BLaER1 treated with 17β-estradiol and CSF1 and Interleukin-3, amounts not matched to agents 10 nM and 100 nM (cell line): ENCODE measurements at regions not wholly inside any gene's neighbourhood (a gene's known extent, or its start where the extent isn't known, plus 50 kb on each side); places are given as distances from the start of the nearest gene placed in this dataset.

Experiments used
- H3K27ac ChIP-seq, 11 experiments: shearing (Covaris generic); formaldehyde crosslinking; 2 replicates each; pipeline ENCODE4 v1.8.1; 2022
- H3K27me3 ChIP-seq, 11 experiments: shearing (Covaris generic); formaldehyde crosslinking; 2 replicates each; pipeline ENCODE4 v1.8.1; 2022
- H3K36me3 ChIP-seq, 11 experiments: shearing (Covaris generic); formaldehyde crosslinking; 2 replicates each; pipeline ENCODE4 v1.8.1; 2022
- H3K4me1 ChIP-seq, 10 experiments: shearing (Covaris generic); formaldehyde crosslinking; 2 replicates each; pipeline ENCODE4 v1.8.1; 2022
- H3K4me2 ChIP-seq, 11 experiments: shearing (Covaris generic); formaldehyde crosslinking; 2 replicates each; pipeline ENCODE4 v1.8.1; 2022
- H3K4me3 ChIP-seq, 10 experiments: shearing (Covaris generic); formaldehyde crosslinking; 2 replicates each; pipeline ENCODE4 v1.8.1; 2022
- H3K9ac ChIP-seq, 11 experiments: shearing (Covaris generic); formaldehyde crosslinking; 2 replicates each; pipeline ENCODE4 v1.8.1; 2022
- H3K9me3 ChIP-seq, 11 experiments: shearing (Covaris generic); formaldehyde crosslinking; replicated peaks in 1 of 11; 2 replicates each; pipeline ENCODE4 v1.8.1; 2022
- H4K20me1 ChIP-seq, 11 experiments: shearing (Covaris generic); formaldehyde crosslinking; 2 replicates each; pipeline ENCODE4 v1.8.1; 2022
- Cebpa-rat ChIP-seq, 11 experiments: shearing (Covaris generic); IDR thresholded peaks; 2 replicates each; pipeline ENCODE4 v1.8.1; 2022

- H3K27ac ChIP-seq, result peak overlapping the region in 5 of 11 experiments; percentile 23 to 57 (median 26); a peak in 6 of 22 replicates
Measured at GRCh38 chr6:22035690-22036089, 261.1 kb downstream of the PRL start.

GRCh38 chr6:22036275-22036674 lies 260.6 kb downstream of the PRL start:
- Histone ChIP-seq H3K36me3 (peaks cover 0 to 82% (median 51%) of the 10 kb centered on the region in 11 experiments; a peak in 15 of 22 replicates), H3K4me2 (peak overlapping the region in 10 of 11 experiments; percentile 7 to 68 (median 43); a peak in 16 of 22 replicates), H3K27me3 (no peaks in the 10 kb centered on the region), H3K4me1 (peaks cover 9 to 27% (median 20%) of the 10 kb centered on the region in 10 experiments; a peak in 19 of 20 replicates), H3K4me3 (no peak overlapping the region), H3K9me3 (peaks cover 21 to 56% (median 41%) of the 10 kb centered on the region in 11 experiments), H3K27ac (peak overlapping the region in 6 of 11 experiments; percentile 14 to 57 (median 26); a peak in 6 of 22 replicates), H4K20me1 (no peaks in the 10 kb centered on the region), H3K9ac (peak overlapping the region in 3 of 11 experiments; percentile 25 to 34 (median 29); a peak in 2 of 22 replicates)
- no peak for TF ChIP-seq Cebpa-rat (IDR thresholded peaks at IDR 0.05)

More at GRCh38 chr6:22035690-22036089, 261.1 kb downstream of the PRL start:
- Histone ChIP-seq H3K27me3 (no peaks in the 10 kb centered on the region), H3K36me3 (peaks cover 0 to 79% (median 46%) of the 10 kb centered on the region in 11 experiments; a peak in 15 of 22 replicates), H3K4me2 (peak overlapping the region in 6 of 11 experiments; percentile 7 to 68 (median 50); a peak in 7 of 22 replicates), H3K4me3 (no peak overlapping the region), H4K20me1 (no peaks in the 10 kb centered on the region), H3K9ac (peak overlapping the region in 2 of 11 experiments; percentile 25 to 29; a peak in 2 of 22 replicates), H3K4me1 (peaks cover 11 to 30% (median 22%) of the 10 kb centered on the region in 10 experiments; a peak in 19 of 20 replicates), H3K9me3 (peaks cover 15 to 50% (median 35%) of the 10 kb centered on the region in 11 experiments)
- no peak for TF ChIP-seq Cebpa-rat (IDR thresholded peaks at IDR 0.05)

- Histone ChIP-seq H3K4me3 (no peak overlapping the region), H3K27me3 (no peaks in the 10 kb centered on the region), H3K4me1 (peaks cover 5 to 23% (median 20%) of the 10 kb centered on the region in 10 experiments; a peak in 19 of 20 replicates), H3K9me3 (peaks cover 23 to 54% (median 42%) of the 10 kb centered on the region in 11 experiments), H3K4me2 (peak overlapping the region in 6 of 11 experiments; percentile 37 to 68 (median 50); a peak in 6 of 22 replicates), H3K9ac (no peak overlapping the region; a peak in 1 of 22 replicates), H3K36me3 (peaks cover 0 to 77% (median 51%) of the 10 kb centered on the region in 11 experiments; a peak in 15 of 22 replicates), H3K27ac (peak overlapping the region in 2 of 11 experiments; percentile 49 to 57; a peak in 4 of 22 replicates), H4K20me1 (no peaks in the 10 kb centered on the region)
- TF ChIP-seq Cebpa-rat (IDR thresholded peaks at IDR 0.05), result no peak
Measured at GRCh38 chr6:22036699-22037098, 260.1 kb downstream of the PRL start.

GRCh38 chr6:22041797-22042480 lies 254.9 kb downstream of the PRL start:
- Histone ChIP-seq H3K27ac (peak overlapping the region in 1 of 11 experiments; percentile 20; a peak in 2 of 22 replicates), H3K4me3 (no peak overlapping the region), H3K36me3 (peaks cover 0 to 93% (median 56%) of the 10 kb centered on the region in 11 experiments; a peak in 16 of 22 replicates), H3K27me3 (no peaks in the 10 kb centered on the region), H3K4me1 (peaks cover 0 to 13% (median 3%) of the 10 kb centered on the region in 10 experiments; a peak in 4 of 20 replicates), H3K4me2 (0 out of 22 replicates have a peak overlapping the region, but pooled peaks of 1 of the 11 experiments have one; percentile 10), H4K20me1 (no peaks in the 10 kb centered on the region), H3K9ac (no peak overlapping the region), H3K9me3 (peaks cover 23 to 48% (median 36%) of the 10 kb centered on the region in 11 experiments)
- TF ChIP-seq Cebpa-rat (IDR thresholded peaks at IDR 0.05), result no peak

GRCh38 chr6:22042706-22043105 lies 254.1 kb downstream of the PRL start:
- Histone ChIP-seq H3K9ac (no peak overlapping the region), H3K36me3 (peaks cover 0 to 94% (median 63%) of the 10 kb centered on the region in 11 experiments; a peak in 16 of 22 replicates), H3K27me3 (no peaks in the 10 kb centered on the region), H3K4me3 (no peak overlapping the region), H3K27ac (peak overlapping the region in 5 of 11 experiments; percentile 0 to 37 (median 25); a peak in 5 of 22 replicates), H3K4me2 (peak overlapping the region in 1 of 11 experiments; percentile 4; a peak in 1 of 22 replicates), H4K20me1 (no peaks in the 10 kb centered on the region), H3K4me1 (peaks cover 0 to 13% (median 3%) of the 10 kb centered on the region in 10 experiments; a peak in 4 of 20 replicates), H3K9me3 (peaks cover 23 to 43% (median 35%) of the 10 kb centered on the region in 11 experiments)
- no peak for TF ChIP-seq Cebpa-rat (IDR thresholded peaks at IDR 0.05)

- no peak overlapping the region for H3K4me3 ChIP-seq
- no peaks in the 10 kb centered on the region for H3K27me3 ChIP-seq
- H3K9me3 ChIP-seq, result peaks cover 23 to 36% (median 28%) of the 10 kb centered on the region in 11 experiments
- peaks cover 0 to 94% (median 58%) of the 10 kb centered on the region in 11 experiments; a peak in 16 of 22 replicates for H3K36me3 ChIP-seq
- no peak for TF ChIP-seq Cebpa-rat (IDR thresholded peaks at IDR 0.05)
- H3K4me1 ChIP-seq, result peaks cover 0 to 13% (median 3%) of the 10 kb centered on the region in 10 experiments; a peak in 4 of 20 replicates
- no peaks in the 10 kb centered on the region for H4K20me1 ChIP-seq
- H3K9ac ChIP-seq, result no peak overlapping the region
- peak overlapping the region in 4 of 11 experiments; percentile 0 to 37 (median 23); a peak in 4 of 22 replicates for H3K27ac ChIP-seq
- H3K4me2 ChIP-seq, result no peak overlapping the region
Measured at GRCh38 chr6:22043284-22043962, 253.4 kb downstream of the PRL start.

GRCh38 chr6:22045261-22045912 lies 251.4 kb downstream of the PRL start:
- H3K36me3 ChIP-seq, result peaks cover 0 to 88% (median 47%) of the 10 kb centered on the region in 11 experiments; a peak in 15 of 22 replicates
- no peaks in the 10 kb centered on the region for H3K27me3 ChIP-seq
- H3K4me1 ChIP-seq, result peaks cover 0 to 13% (median 3%) of the 10 kb centered on the region in 10 experiments; a peak in 4 of 20 replicates
- no peak overlapping the region for H3K4me3 ChIP-seq
- no peak overlapping the region for H3K9ac ChIP-seq
- H3K27ac ChIP-seq, result no peak overlapping the region
- H3K4me2 ChIP-seq, result no peak overlapping the region
- no peak for TF ChIP-seq Cebpa-rat (IDR thresholded peaks at IDR 0.05)
- H4K20me1 ChIP-seq, result no peaks in the 10 kb centered on the region
- H3K9me3 ChIP-seq, result peaks cover 9 to 17% (median 12%) of the 10 kb centered on the region in 11 experiments

- Histone ChIP-seq H4K20me1 (no peaks in the 10 kb centered on the region), H3K27ac (no peak overlapping the region), H3K4me3 (no peak overlapping the region), H3K9me3 (peaks cover 0 to 15% (median 10%) of the 10 kb centered on the region in 11 experiments; a peak in 12 of 22 replicates), H3K27me3 (no peaks in the 10 kb centered on the region), H3K4me2 (no peak overlapping the region), H3K4me1 (no peaks in the 10 kb centered on the region; a peak in 2 of 20 replicates), H3K36me3 (peaks cover 0 to 85% (median 41%) of the 10 kb centered on the region in 11 experiments; a peak in 14 of 22 replicates), H3K9ac (no peak overlapping the region)
- TF ChIP-seq Cebpa-rat (IDR thresholded peaks at IDR 0.05), result no peak
Measured at GRCh38 chr6:22049002-22049401, 247.8 kb downstream of the PRL start.
